Progenitor cell of endocrine pancreas (in vitro differentiated cells): ENCODE measurements at regions not wholly inside any gene's neighbourhood (a gene's known extent, or its start where the extent isn't known, plus 50 kb on each side); places are given as distances from the start of the nearest gene placed in this dataset.

ENCODE experiments used
- DNase-seq: peaks from one replicate; pipeline ENCODE4 v3.0.0; 2021; ENCODE audit warnings: low spot score; ENCODE audit not compliant: unreplicated experiment
- H3K27ac Mint-ChIP-seq: 2 replicates; pipeline ENCODE4 v1.8.0; 2021; ENCODE audit warnings: mild to moderate bottlenecking, moderate library complexity, mixed read lengths
- H3K27me3 Mint-ChIP-seq: 2 replicates; pipeline ENCODE4 v1.8.0; 2021; ENCODE audit warnings: mixed read lengths
- H3K36me3 Mint-ChIP-seq: 2 replicates; pipeline ENCODE4 v1.8.0; 2022; ENCODE audit warnings: mixed read lengths; ENCODE audit not compliant: insufficient read depth
- H3K4me1 Mint-ChIP-seq: 2 replicates; pipeline ENCODE4 v1.8.0; 2021; ENCODE audit warnings: low read depth, mixed read lengths
- H3K4me3 Mint-ChIP-seq: 2 replicates; pipeline ENCODE4 v1.8.0; 2021; ENCODE audit warnings: low read depth, mild to moderate bottlenecking, moderate library complexity, mixed read lengths
- H3K9me3 Mint-ChIP-seq: 2 replicates; pipeline ENCODE4 v1.8.0; 2021; ENCODE audit warnings: low read depth, mixed read lengths
- CTCF ChIP-seq: fragments of 200-600 bp; sonication (generic); IDR thresholded peaks from one replicate; pipeline ENCODE4 v1.5.0; 2021; ENCODE audit warnings: antibody characterized with exemption, mild to moderate bottlenecking; ENCODE audit not compliant: unreplicated experiment

DNA sequence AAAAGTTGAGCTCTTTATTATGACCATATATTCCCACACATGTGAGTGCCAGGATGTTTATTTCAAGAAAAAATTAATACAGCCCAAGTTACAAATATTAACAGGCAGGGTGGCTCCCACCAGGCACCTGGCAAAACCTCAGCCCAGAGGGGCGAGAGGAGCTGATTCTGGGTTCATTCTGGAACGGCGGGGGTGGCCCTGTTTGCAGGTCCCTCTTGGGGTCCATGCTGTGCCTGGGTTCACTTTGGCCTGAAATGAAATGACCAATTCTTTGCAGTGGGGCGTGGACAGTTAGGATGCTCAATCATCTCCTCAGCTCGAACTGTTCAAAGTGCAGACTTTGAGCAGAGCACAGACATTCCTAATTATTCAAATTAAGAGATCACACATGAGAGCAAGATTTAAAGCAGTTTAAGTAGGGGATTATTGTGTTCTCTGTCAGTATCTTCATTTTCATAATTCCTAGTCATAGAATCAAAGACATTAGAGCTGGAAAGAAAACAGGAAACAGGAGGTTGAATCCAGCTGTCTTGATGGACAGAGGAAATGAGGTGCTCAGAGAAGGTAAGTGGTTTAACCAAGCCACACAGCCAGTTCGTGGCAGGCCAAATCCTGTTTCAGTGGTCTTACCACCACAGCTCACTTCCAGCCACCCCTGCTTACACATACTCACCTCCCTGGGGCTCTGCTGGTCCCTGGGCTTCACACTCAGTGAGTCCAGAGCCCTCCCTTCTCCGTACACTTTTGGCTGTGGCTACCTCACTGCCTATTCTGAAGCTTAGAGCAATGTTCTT lies 363.9 kb upstream of the TNRC6C start:
- Mint-ChIP-seq H3K9me3 (no peaks in the 10 kb centered on the region), H3K4me1 (peaks cover 13% of the 10 kb centered on the region), H3K4me3 (no peak overlapping the region), H3K36me3 (no peaks in the 10 kb centered on the region), H3K27me3 (peaks cover 19% of the 10 kb centered on the region), H3K27ac (no peak overlapping the region)
- no peak for DNase-seq
- no peak for TF ChIP-seq CTCF

- no peaks in the 10 kb centered on the region for H3K36me3 Mint-ChIP-seq
- H3K4me3 Mint-ChIP-seq = no peak overlapping the region
- H3K27ac Mint-ChIP-seq = no peak overlapping the region
- H3K4me1 Mint-ChIP-seq = peaks cover 8% of the 10 kb centered on the region
- H3K27me3 Mint-ChIP-seq = peaks cover 22% of the 10 kb centered on the region
- no peak for DNase-seq
- no peak for TF ChIP-seq CTCF
- H3K9me3 Mint-ChIP-seq = no peaks in the 10 kb centered on the region
Measured at GRCh38 chr17:77596491-77597417, 361.7 kb upstream of the TNRC6C start.

DNA sequence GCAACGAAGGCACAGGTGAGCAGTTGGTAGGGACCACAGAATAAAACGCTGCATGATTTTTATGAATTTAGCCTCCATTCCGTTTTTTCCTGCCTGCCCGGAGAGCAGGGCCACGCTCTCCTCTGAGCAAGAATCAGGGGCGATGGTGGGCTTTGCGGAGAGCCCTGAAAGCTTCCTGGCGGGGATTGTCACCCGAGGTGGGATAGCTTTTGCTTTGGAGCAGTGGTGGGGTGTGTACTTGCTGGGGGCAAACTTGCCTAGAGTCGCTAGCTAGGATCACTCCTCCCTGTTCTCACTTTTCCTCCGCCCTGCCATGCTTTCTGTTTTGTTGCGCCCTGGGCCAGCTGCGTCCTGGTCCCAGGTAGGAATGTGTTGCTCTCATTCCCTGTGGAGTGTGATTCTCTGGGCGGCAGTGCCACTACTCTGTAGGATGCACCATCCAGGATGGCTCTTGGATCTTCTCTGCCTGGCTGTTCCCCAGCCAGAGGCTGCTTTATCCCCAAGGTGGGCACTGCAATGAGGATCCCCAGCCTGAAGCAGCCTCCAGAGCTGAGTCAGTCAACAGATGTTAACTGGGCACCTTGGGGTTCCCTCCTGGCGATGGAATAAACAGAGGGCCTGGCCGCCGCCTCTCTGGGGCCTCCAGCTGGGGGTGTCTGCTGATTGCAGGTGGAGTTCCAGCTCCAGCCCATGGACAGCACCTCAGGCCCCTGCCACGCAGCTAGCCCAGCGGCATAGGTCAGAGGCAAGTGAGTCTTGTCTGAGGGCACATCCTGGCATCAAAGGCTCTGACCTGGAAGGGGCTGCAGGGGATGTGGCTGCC lies 360.9 kb upstream of the TNRC6C start:
- no peak overlapping the region for H3K27ac Mint-ChIP-seq
- H3K27me3 Mint-ChIP-seq = peaks cover 20% of the 10 kb centered on the region
- H3K9me3 Mint-ChIP-seq = no peaks in the 10 kb centered on the region
- DNase-seq = no peak
- no peak overlapping the region for H3K4me3 Mint-ChIP-seq
- H3K36me3 Mint-ChIP-seq = no peaks in the 10 kb centered on the region
- H3K4me1 Mint-ChIP-seq = peaks cover 8% of the 10 kb centered on the region
- TF ChIP-seq CTCF = no peak

- H3K4me3 Mint-ChIP-seq = no peak overlapping the region
- H3K9me3 Mint-ChIP-seq = no peaks in the 10 kb centered on the region
- TF ChIP-seq CTCF = no peak
- H3K4me1 Mint-ChIP-seq = peaks cover 8% of the 10 kb centered on the region
- no peaks in the 10 kb centered on the region for H3K36me3 Mint-ChIP-seq
- DNase-seq = no peak
- peaks cover 20% of the 10 kb centered on the region for H3K27me3 Mint-ChIP-seq
- H3K27ac Mint-ChIP-seq = no peak overlapping the region
Measured at GRCh38 chr17:77598241-77598620, 360.3 kb upstream of the TNRC6C start.

GRCh38 chr17:77599699-77600098 lies 358.8 kb upstream of the TNRC6C start:
- DNase-seq = no peak
- TF ChIP-seq CTCF = no peak
- Mint-ChIP-seq H3K4me1 (peaks cover 8% of the 10 kb centered on the region), H3K9me3 (no peaks in the 10 kb centered on the region), H3K27me3 (peaks cover 23% of the 10 kb centered on the region), H3K4me3 (no peak overlapping the region), H3K27ac (no peak overlapping the region), H3K36me3 (no peaks in the 10 kb centered on the region)
